Peyer's patch (tissue), 4 donors: ENCODE measurements at regions not wholly inside any gene's neighbourhood (a gene's known extent, or its start where the extent isn't known, plus 50 kb on each side); places are given as distances from the start of the nearest gene placed in this dataset.

Experiments used
- POLR2A ChIP-seq, 2 donors: fragments of 450-650 bp; IDR thresholded peaks; one replicate each; pipeline ENCODE4 v1.5.1; 2017; ENCODE audit warnings: antibody characterized with exemption in 2 of 2, mild to moderate bottlenecking in 2 of 2, moderate library complexity in 2 of 2
- TF ChIP-seq, protein P1 (sequence below), 6 experiments: fragments of 450-650 bp in 4 of 6; fragments of 200-600 bp in 2 of 6; sonication (generic) in 1 of 6; IDR thresholded peaks; one replicate each; pipeline ENCODE4 v1.5.1; 2017 to 2019; ENCODE audit warnings: antibody characterized with exemption in 6 of 6, mild to moderate bottlenecking in 3 of 6, moderate library complexity in 1 of 6

DNA sequence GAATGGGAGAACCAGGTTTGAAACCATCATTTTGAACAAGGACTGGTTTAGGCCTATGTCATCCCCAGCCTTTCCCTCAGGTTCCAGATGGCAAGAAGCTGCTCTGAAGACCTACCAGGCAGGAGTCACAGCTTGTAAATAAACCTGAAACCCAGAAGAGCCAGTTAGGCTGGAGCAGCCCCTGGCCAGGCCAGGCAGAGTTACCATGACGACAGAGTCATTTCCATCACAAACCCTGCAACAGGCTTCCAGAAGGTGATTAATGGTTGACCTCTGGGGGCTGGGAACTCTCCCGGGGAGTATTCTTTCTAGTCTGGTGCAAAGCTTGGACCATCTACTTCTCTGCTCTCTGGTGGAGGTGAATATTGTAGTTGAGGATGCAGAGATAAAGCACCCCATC, 164.1 kb upstream of the NCAM1 start:
- TF ChIP-seq, protein P1, sequence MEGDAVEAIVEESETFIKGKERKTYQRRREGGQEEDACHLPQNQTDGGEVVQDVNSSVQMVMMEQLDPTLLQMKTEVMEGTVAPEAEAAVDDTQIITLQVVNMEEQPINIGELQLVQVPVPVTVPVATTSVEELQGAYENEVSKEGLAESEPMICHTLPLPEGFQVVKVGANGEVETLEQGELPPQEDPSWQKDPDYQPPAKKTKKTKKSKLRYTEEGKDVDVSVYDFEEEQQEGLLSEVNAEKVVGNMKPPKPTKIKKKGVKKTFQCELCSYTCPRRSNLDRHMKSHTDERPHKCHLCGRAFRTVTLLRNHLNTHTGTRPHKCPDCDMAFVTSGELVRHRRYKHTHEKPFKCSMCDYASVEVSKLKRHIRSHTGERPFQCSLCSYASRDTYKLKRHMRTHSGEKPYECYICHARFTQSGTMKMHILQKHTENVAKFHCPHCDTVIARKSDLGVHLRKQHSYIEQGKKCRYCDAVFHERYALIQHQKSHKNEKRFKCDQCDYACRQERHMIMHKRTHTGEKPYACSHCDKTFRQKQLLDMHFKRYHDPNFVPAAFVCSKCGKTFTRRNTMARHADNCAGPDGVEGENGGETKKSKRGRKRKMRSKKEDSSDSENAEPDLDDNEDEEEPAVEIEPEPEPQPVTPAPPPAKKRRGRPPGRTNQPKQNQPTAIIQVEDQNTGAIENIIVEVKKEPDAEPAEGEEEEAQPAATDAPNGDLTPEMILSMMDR (IDR thresholded peaks at IDR 0.05), result no peak
- TF ChIP-seq POLR2A (IDR thresholded peaks at IDR 0.05), result no peak
